OCI-LY7 (cell line): ENCODE measurements at regions not wholly inside any gene's neighbourhood (a gene's known extent, or its start where the extent isn't known, plus 50 kb on each side); places are given as distances from the start of the nearest gene placed in this dataset.

Experiments
- BruUV-seq: library from RNA; stranded (reverse); fragments of 400-500 nt; replicated peaks from 2 replicates; lab custom pipeline; 2021; lab: Mats Ljungman, UMichigan
- CTCF ChIA-PET: fragments of 300-600 bp; sonication (Branson Sonifier 250); formaldehyde crosslinking; loops from one replicate; lab custom pipeline; 2022; ENCODE audit warnings: antibody characterized with exemption; ENCODE audit not compliant: unreplicated experiment; lab: Charles Lee
- POLR2A ChIA-PET: fragments of 300-600 bp; sonication (Branson Sonifier 250); formaldehyde crosslinking; loops from one replicate; lab custom pipeline; 2022; ENCODE audit warnings: antibody characterized with exemption; lab: Charles Lee
- DNase-seq: peaks from one replicate; pipeline ENCODE4 v3.0.0-alpha.2; 2015; ENCODE audit warnings: low spot score
- H2AFZ ChIP-seq: fragments of 200-600 bp; sonication (generic), shearing (Covaris generic); 2 replicates; pipeline ENCODE4 v1.6.1; 2014; ENCODE audit warnings: mild to moderate bottlenecking, antibody characterized with exemption, low read length, moderate library complexity
- H3K27ac ChIP-seq: fragments of 200-600 bp; sonication (generic); 2 replicates; pipeline ENCODE4 v1.5.1; 2014; ENCODE audit warnings: mixed run types, low read depth, mild to moderate bottlenecking, moderate library complexity, low read length, inconsistent platforms; ENCODE audit not compliant: poor library complexity, severe bottlenecking
- H3K36me3 ChIP-seq: fragments of 200-600 bp; sonication (generic); 2 replicates; pipeline ENCODE4 v1.6.1; 2014; ENCODE audit warnings: mild to moderate bottlenecking, antibody characterized with exemption, low read length, moderate library complexity, mixed read lengths; ENCODE audit not compliant: insufficient read depth
- H3K4me1 ChIP-seq: fragments of 200-600 bp; sonication (generic); 2 replicates; pipeline ENCODE4 v1.5.1; 2014; ENCODE audit warnings: mild to moderate bottlenecking, low read length; ENCODE audit not compliant: insufficient read depth, poor library complexity, severe bottlenecking
- H3K4me2 ChIP-seq: fragments of 200-600 bp; sonication (generic); 2 replicates; pipeline ENCODE4 v1.6.1; 2014; ENCODE audit warnings: mild to moderate bottlenecking, low read length
- H3K4me3 ChIP-seq: fragments of 200-600 bp; sonication (generic); 2 replicates; pipeline ENCODE4 v1.5.1; 2014; ENCODE audit warnings: mild to moderate bottlenecking, low read depth, low read length; ENCODE audit not compliant: poor library complexity, severe bottlenecking
- H3K79me2 ChIP-seq: fragments of 200-600 bp; sonication (generic); 2 replicates; pipeline ENCODE4 v1.6.1; 2016; ENCODE audit warnings: low read depth, mild to moderate bottlenecking, low read length, moderate library complexity, mixed read lengths; ENCODE audit not compliant: insufficient read depth
- H3K9me2 ChIP-seq: fragments of 200-600 bp; sonication (generic); 2 replicates; pipeline ENCODE4 v1.6.1; 2016; ENCODE audit warnings: mild to moderate bottlenecking, low read length, mixed read lengths; ENCODE audit not compliant: insufficient read depth
- H3K9me3 ChIP-seq: fragments of 200-600 bp; sonication (generic); 2 replicates; pipeline ENCODE4 v1.6.1; 2014; ENCODE audit warnings: mild to moderate bottlenecking, mixed run types, low read length, mixed read lengths
- H4K20me1 ChIP-seq: fragments of 200-600 bp; sonication (generic); 2 replicates; pipeline ENCODE4 v1.6.1; 2014; ENCODE audit warnings: mild to moderate bottlenecking, antibody characterized with exemption, low read length, moderate library complexity, mixed read lengths; ENCODE audit not compliant: insufficient read depth
- EZH2phosphoT487 ChIP-seq: fragments of 200-600 bp; sonication (generic); IDR thresholded peaks from 2 replicates; pipeline ENCODE4 v1.6.1; 2018; ENCODE audit warnings: low read depth, borderline replicate concordance, mild to moderate bottlenecking, mixed run types, antibody characterized with exemption, low read length, moderate library complexity, mixed read lengths
- intact Hi-C: fragments of 100-400 bp; cut with micrococcal nuclease; formaldehyde crosslinking; loops from one replicate; pipeline ENCODE4 v1.10.0; 2022; ENCODE audit not compliant: unreplicated experiment
- TF ChIP-seq, protein P1 (sequence below): fragments of 200-600 bp; sonication (generic); conservative IDR thresholded peaks from 2 replicates; pipeline ENCODE4 v1.5.1; 2014; ENCODE audit warnings: mild to moderate bottlenecking, antibody characterized with exemption, low read length, moderate library complexity, mixed read lengths

DNA sequence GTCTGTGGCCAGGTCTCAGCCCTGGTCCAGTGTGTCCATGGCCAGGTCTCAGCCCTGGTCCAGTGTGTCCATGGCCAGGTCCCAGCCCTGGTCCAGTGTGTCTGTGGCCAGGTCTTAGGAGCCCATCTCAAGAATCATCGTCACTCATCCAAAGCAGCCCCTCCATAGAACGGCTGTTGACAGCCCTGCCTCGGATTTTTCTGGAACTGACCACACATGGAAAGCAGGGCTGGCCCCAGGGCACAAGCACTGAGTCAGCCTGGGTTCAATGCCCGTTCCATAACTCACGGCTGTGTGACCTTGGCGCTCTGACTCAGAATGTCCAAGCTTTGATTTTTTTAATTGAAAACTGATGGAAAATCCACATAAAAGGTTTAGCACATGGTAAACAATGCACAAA is 59.9 kb upstream of the SNTG2 start:
- CTCF ChIA-PET = no interaction called here
- Histone ChIP-seq H3K9me3 (no peaks in the 10 kb centered on the region), H3K4me2 (no peak overlapping the region), H3K9me2 (no peaks in the 10 kb centered on the region), H3K27ac (no peak overlapping the region), H3K79me2 (no peaks in the 10 kb centered on the region), H2AFZ (no peak overlapping the region), H3K4me1 (no peaks in the 10 kb centered on the region), H3K36me3 (no peaks in the 10 kb centered on the region), H3K4me3 (no peak overlapping the region), H4K20me1 (no peaks in the 10 kb centered on the region)
- POLR2A ChIA-PET = no interaction called here
- no peak for DNase-seq
- TF ChIP-seq, protein P1, sequence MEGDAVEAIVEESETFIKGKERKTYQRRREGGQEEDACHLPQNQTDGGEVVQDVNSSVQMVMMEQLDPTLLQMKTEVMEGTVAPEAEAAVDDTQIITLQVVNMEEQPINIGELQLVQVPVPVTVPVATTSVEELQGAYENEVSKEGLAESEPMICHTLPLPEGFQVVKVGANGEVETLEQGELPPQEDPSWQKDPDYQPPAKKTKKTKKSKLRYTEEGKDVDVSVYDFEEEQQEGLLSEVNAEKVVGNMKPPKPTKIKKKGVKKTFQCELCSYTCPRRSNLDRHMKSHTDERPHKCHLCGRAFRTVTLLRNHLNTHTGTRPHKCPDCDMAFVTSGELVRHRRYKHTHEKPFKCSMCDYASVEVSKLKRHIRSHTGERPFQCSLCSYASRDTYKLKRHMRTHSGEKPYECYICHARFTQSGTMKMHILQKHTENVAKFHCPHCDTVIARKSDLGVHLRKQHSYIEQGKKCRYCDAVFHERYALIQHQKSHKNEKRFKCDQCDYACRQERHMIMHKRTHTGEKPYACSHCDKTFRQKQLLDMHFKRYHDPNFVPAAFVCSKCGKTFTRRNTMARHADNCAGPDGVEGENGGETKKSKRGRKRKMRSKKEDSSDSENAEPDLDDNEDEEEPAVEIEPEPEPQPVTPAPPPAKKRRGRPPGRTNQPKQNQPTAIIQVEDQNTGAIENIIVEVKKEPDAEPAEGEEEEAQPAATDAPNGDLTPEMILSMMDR = no peak
- no TSS peak for BruUV-seq
- intact Hi-C loops = no loop called here

DNA sequence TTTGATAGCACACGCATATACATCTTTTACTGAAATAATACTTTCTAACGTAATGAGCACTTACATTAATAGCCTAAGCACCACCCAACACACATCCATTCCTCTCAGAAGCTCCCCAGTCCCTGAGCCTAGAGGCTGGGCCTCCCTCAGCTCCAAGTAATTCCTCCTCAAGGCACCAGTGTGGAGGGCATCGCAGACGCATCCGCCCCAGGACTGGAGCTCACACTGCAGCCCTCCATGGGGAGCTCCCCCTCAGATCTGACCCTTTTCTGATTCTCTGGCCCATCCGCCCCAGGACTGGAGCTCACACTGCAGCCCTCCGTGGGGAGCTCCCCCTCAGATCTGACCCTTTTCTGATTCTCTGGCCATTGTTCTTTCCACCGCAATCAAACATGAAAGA is 60.4 kb upstream of the SNTG2 start:
- Histone ChIP-seq H3K9me2 (no peaks in the 10 kb centered on the region), H3K36me3 (no peaks in the 10 kb centered on the region), H4K20me1 (no peaks in the 10 kb centered on the region), H3K4me1 (no peaks in the 10 kb centered on the region), H3K9me3 (no peaks in the 10 kb centered on the region), H3K27ac (no peak overlapping the region), H3K4me2 (no peak overlapping the region), H3K79me2 (no peaks in the 10 kb centered on the region), H2AFZ (no peak overlapping the region), H3K4me3 (no peak overlapping the region)
- TF ChIP-seq EZH2phosphoT487 = no peak
- TF ChIP-seq, protein P1 = no peak
- no peak for DNase-seq
- intact Hi-C loops = no loop called here
- ChIA-PET POLR2A (no interaction called here), CTCF (no interaction called here)
- BruUV-seq = no TSS peak

DNA sequence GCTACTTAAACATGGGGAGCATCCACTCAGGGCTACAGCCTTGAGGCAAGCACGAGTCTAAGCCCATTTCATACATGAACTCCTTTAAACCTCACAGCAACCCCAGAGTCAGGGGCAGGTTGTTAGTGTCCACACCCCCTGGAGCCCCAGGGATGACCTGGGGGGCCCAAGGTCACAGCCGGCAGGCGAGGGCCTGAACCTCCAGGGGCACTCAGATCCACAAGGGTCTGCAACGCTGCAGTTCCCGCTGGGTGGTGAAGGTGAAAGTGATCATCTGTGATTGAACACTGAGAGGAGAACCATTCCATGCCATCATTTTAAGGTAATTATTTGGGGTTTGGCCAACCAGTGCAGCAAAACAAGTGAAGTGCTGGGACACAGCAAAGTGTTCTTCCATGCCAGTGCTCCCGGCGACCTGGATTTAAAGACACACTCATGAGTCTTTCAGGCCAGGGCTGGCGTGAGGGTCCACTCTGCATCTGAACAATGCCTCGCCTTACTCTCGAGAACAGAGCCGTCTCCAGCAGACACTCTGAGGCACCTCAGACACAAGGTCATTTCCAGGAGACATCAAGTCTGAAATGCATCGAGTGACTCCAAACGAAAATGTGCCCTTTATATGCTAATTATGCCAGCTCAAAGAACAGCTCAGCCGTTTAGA is 61.6 kb upstream of the SNTG2 start:
- ChIA-PET CTCF (no interaction called here), POLR2A (no interaction called here)
- Histone ChIP-seq H4K20me1 (no peaks in the 10 kb centered on the region), H3K4me3 (no peak overlapping the region), H3K9me3 (no peaks in the 10 kb centered on the region), H3K79me2 (no peaks in the 10 kb centered on the region), H3K9me2 (no peaks in the 10 kb centered on the region), H3K36me3 (no peaks in the 10 kb centered on the region), H2AFZ (no peak overlapping the region), H3K4me2 (no peak overlapping the region), H3K27ac (no peak overlapping the region), H3K4me1 (no peaks in the 10 kb centered on the region)
- DNase-seq = no peak
- intact Hi-C loops = no loop called here
- BruUV-seq = no TSS peak
- no peak for TF ChIP-seq EZH2phosphoT487
- TF ChIP-seq, protein P1 = no peak
